A549 (cell line): ENCODE measurements at regions not wholly inside any gene's neighbourhood (a gene's known extent, or its start where the extent isn't known, plus 50 kb on each side); places are given as distances from the start of the nearest gene placed in this dataset.
"Not testable (repeated sequence)": the region's sequence is repeated elsewhere in the genome, so short reads cannot be mapped to it uniquely, and the experiment has no call there.

Experiments used
- ATAC-seq, 2 experiments: fragments of 200-7000 bp in 1 of 2; fragments of >200 bp in 1 of 2; cut with Nextera tagmentation in 1 of 2; cut with Tn5 transposase in 1 of 2; 3 replicates each; pipeline versions ENCODE4 v1.8.0 to v1.9.1; 2018 to 2020; ENCODE audit warnings: mild to moderate bottlenecking in 1 of 2, moderate library complexity in 1 of 2
- CTCF ChIA-PET: fragments of 300-600 bp; sonication (Branson Sonifier 250); formaldehyde crosslinking; extraction: SDS; loops from one replicate; lab custom pipeline; 2021; ENCODE audit warnings: antibody characterized with exemption, inconsistent platforms; lab: Yijun Ruan, JAX
- POLR2A ChIA-PET: fragments of 350-600 bp; formaldehyde crosslinking; extraction: SDS; loops from one replicate; lab custom pipeline; 2021; ENCODE audit warnings: antibody characterized with exemption, inconsistent platforms; lab: Yijun Ruan, JAX
- DNase-seq, 2 experiments: peaks; one replicate each; pipeline versions ENCODE4 v3.0.0 to v3.0.0-alpha.2; 2011 to 2016; ENCODE audit warnings: low read depth in 1 of 2, low spot score in 1 of 2
- FAIRE-seq: peaks from 2 replicates; lab custom pipeline; 2011; peaks lifted over from hg19 to GRCh38; lab: Jason Lieb, UNC
- H3K27ac ChIP-seq, 2 experiments: fragments of >200 bp; sonication (Bioruptor Twin); formaldehyde crosslinking; 3 replicates each; pipeline ENCODE4 v1.5.1; 2016 to 2017
- H3K4me1 ChIP-seq: fragments of >200 bp; sonication (Bioruptor Twin); formaldehyde crosslinking; 3 replicates; pipeline ENCODE4 v1.6.1; 2016
- H3K4me2 ChIP-seq: fragments of >200 bp; sonication (Bioruptor Twin); formaldehyde crosslinking; 3 replicates; pipeline ENCODE4 v1.6.1; 2016
- H3K4me3 ChIP-seq: fragments of >200 bp; sonication (Bioruptor Twin); formaldehyde crosslinking; 3 replicates; pipeline ENCODE4 v1.5.1; 2016
- H3K9me3 ChIP-seq: fragments of >200 bp; sonication (Bioruptor Twin); formaldehyde crosslinking; 3 replicates; pipeline ENCODE4 v1.6.1; 2016
- FOSL2 ChIP-seq, 2 experiments: fragments of 450-650 bp in 1 of 2; fragments of >200 bp in 1 of 2; sonication (Bioruptor Twin) in 1 of 2; formaldehyde crosslinking; IDR thresholded peaks; 2 replicates each; pipeline versions ENCODE4 v1.5.0 to v1.6.1; 2016 to 2020; ENCODE audit warnings: mild to moderate bottlenecking in 1 of 2, moderate library complexity in 1 of 2
- GATA3 ChIP-seq: IDR thresholded peaks from 2 replicates; pipeline ENCODE4 v1.6.1; 2012; ENCODE audit warnings: borderline replicate concordance
- HEYL ChIP-seq: fragments of 250-450 bp; sonication (Bioruptor Pico); IDR thresholded peaks from 2 replicates; pipeline ENCODE4 v1.8.0; 2021; ENCODE audit warnings: mild to moderate bottlenecking, moderate library complexity
- HOXB13 ChIP-seq: fragments of 250-450 bp; sonication (Bioruptor Pico); IDR thresholded peaks from 2 replicates; pipeline ENCODE4 v1.5.0; 2020; ENCODE audit warnings: low read depth, mild to moderate bottlenecking, moderate library complexity
- JUN ChIP-seq, 2 experiments: fragments of >200 bp; sonication (Bioruptor Twin); formaldehyde crosslinking; IDR thresholded peaks; 2 replicates in 1 of 2; 3 replicates in 1 of 2; pipeline ENCODE4 v1.6.1; 2016 to 2017
- JUNB ChIP-seq: fragments of >200 bp; sonication (Bioruptor Twin); formaldehyde crosslinking; IDR thresholded peaks from 2 replicates; pipeline ENCODE4 v1.6.1; 2016
- MYC ChIP-seq: IDR thresholded peaks from 2 replicates; pipeline ENCODE4 v1.6.1; 2012; ENCODE audit warnings: mild to moderate bottlenecking, inconsistent platforms, low read length, improper control_type of control experiment, borderline replicate concordance
- NFE2L2 ChIP-seq: fragments of 150-350 bp; conservative IDR thresholded peaks from 2 replicates; pipeline ENCODE4 v1.6.1; 2014; ENCODE audit warnings: low read length
- POLR2AphosphoS2 ChIP-seq: conservative IDR thresholded peaks from 2 replicates; pipeline ENCODE4 v1.6.1; 2012; ENCODE audit warnings: low read length, improper control_type of control experiment, inconsistent platforms
- SMC3 ChIP-seq: fragments of >200 bp; sonication (Bioruptor Twin); formaldehyde crosslinking; IDR thresholded peaks from 3 replicates; pipeline ENCODE4 v1.6.1; 2018; ENCODE audit warnings: inconsistent platforms
- TP53 ChIP-seq: fragments of 250-450 bp; sonication (Bioruptor Pico); IDR thresholded peaks from 2 replicates; pipeline ENCODE4 v1.5.0; 2021; ENCODE audit warnings: mild to moderate bottlenecking, moderate library complexity
- ZC3H11A ChIP-seq: fragments of 450-650 bp; IDR thresholded peaks from 2 replicates; pipeline ENCODE4 v1.6.1; 2014; ENCODE audit warnings: antibody characterized with exemption, mild to moderate bottlenecking
- ZSCAN20 ChIP-seq: fragments of 250-450 bp; sonication (Bioruptor Pico); IDR thresholded peaks from 2 replicates; pipeline ENCODE4 v1.8.0; 2022; ENCODE audit warnings: mild to moderate bottlenecking, moderate library complexity
- WGBS: methylation state at CpG from one replicate; pipeline ENCODE4 v1.1.6; 2017; ENCODE audit errors: missing lambda C conversion rate; 5-methylcytosine and 5-hydroxymethylcytosine counted together
- TF ChIP-seq, protein P1 (sequence below): fragments of 150-350 bp; IDR thresholded peaks from 2 replicates; pipeline ENCODE4 v1.6.1; 2014; ENCODE audit warnings: low read depth, mild to moderate bottlenecking, low read length
- TF ChIP-seq, protein P2 (sequence below): fragments of 450-650 bp; IDR thresholded peaks from 2 replicates; pipeline ENCODE4 v1.6.1; 2014; ENCODE audit warnings: antibody characterized with exemption
- TF ChIP-seq, protein P3 (sequence below): fragments of >200 bp; sonication (Bioruptor Twin); formaldehyde crosslinking; IDR thresholded peaks from 3 replicates; pipeline ENCODE4 v1.6.1; 2016
- TF ChIP-seq, protein P4 (sequence below): fragments of >200 bp; sonication (Bioruptor Twin); formaldehyde crosslinking; IDR thresholded peaks from 2 replicates; pipeline ENCODE4 v1.6.1; 2016

DNA sequence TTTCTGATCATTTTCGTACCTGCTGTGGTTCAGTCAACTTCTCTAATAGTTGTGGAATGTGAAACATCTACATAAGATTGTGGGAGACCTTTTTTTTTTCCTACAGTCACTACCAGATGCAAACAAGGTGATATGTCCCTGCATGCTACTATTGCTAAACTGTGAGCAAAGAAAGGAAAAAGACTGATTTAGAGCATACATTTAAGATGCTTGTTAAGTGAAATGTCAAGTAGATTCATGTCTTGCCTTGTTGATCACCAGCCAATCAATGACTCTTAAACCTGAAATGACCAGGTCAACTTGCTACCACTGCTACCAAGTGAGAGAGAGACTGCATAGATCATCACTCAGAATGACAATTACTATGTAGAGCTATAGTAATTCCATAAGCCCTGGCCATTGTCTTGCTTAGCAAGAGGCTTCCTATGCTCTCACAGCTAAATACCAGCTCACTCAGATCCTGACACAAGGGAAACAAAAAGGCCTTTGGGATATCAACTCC, 84.3 kb upstream of the SKAP2 start:
- ATAC-seq (no peak), FAIRE-seq (peak; percentile 36)
- no peak overlapping the region for H3K4me2 ChIP-seq
- no peak for TF ChIP-seq HOXB13
- TF ChIP-seq TP53: no peak
- TF ChIP-seq POLR2AphosphoS2: no peak
- TF ChIP-seq NFE2L2: no peak
- TF ChIP-seq, protein P1, sequence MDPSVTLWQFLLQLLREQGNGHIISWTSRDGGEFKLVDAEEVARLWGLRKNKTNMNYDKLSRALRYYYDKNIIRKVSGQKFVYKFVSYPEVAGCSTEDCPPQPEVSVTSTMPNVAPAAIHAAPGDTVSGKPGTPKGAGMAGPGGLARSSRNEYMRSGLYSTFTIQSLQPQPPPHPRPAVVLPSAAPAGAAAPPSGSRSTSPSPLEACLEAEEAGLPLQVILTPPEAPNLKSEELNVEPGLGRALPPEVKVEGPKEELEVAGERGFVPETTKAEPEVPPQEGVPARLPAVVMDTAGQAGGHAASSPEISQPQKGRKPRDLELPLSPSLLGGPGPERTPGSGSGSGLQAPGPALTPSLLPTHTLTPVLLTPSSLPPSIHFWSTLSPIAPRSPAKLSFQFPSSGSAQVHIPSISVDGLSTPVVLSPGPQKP: no peak
- TF ChIP-seq JUNB: no peak
- TF ChIP-seq, protein P2, sequence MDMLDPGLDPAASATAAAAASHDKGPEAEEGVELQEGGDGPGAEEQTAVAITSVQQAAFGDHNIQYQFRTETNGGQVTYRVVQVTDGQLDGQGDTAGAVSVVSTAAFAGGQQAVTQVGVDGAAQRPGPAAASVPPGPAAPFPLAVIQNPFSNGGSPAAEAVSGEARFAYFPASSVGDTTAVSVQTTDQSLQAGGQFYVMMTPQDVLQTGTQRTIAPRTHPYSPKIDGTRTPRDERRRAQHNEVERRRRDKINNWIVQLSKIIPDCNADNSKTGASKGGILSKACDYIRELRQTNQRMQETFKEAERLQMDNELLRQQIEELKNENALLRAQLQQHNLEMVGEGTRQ: no peak
- no peak for TF ChIP-seq MYC
- TF ChIP-seq, all 56 proteins: peak for 0
- no peak overlapping the region for H3K27ac ChIP-seq
- DNase-seq: no peak
- ChIA-PET CTCF (no interaction called here), POLR2A (no interaction called here)
- no peaks in the 10 kb centered on the region for H3K9me3 ChIP-seq
- peaks cover 10% of the 10 kb centered on the region; the same call in 2 of the 3 replicates for H3K4me1 ChIP-seq
- H3K4me3 ChIP-seq: no peak overlapping the region
- WGBS: 22% methylated on average over 1 of the region's 1 CpG

DNA sequence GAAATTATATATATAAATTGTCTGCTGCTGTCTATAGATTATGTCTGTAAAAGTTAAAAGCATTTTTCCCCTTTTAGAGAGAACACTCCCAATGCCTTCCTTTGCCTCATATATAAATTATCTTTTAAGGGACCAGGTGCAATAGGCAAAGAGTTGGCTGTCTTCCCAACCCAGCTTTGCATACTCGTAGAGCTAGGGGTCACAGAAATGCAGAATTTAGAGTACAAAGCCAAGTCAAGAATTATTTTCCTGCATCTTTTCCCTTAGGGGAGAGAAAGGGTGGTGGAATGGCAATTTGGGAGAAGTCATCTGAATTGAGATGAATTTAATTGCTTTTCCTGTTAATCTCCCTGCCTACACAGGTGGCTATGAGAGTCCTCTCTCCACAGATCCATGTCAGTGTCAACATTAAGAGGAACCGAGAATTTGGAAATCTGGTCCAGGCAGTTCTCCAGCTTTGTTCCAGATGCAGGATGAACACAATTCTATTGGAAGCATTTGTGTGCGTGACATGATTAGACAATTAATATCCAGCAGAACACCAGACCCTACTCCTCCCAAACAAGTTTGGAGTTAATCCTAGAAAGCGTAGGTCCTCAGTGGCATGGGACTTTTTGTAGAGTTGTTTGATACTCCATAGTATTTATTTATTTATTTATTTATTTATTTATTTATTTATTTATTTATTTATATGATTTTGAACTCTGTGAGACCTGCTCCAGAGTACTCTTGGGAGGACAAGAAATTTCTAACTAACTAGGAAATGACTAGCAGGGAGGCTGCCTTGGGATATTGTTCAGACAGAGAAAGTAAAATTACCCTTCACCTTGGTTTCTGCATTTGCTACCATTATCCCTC, 80.3 kb upstream of the SKAP2 start:
- peaks cover 10% of the 10 kb centered on the region; the same call in 2 of the 3 replicates for H3K4me1 ChIP-seq
- no peak overlapping the region for H3K27ac ChIP-seq
- ATAC-seq (no peak), DNase-seq (no peak), FAIRE-seq (no peak)
- H3K9me3 ChIP-seq: no peaks in the 10 kb centered on the region
- POLR2A ChIA-PET: no interaction called here
- no peak overlapping the region for H3K4me2 ChIP-seq
- TF ChIP-seq GATA3 (no peak), ZC3H11A (peak; percentile 91)
- WGBS: 61% methylated on average over 4 of the region's 4 CpGs
- CTCF ChIA-PET: no interaction called here
- no peak overlapping the region for H3K4me3 ChIP-seq

DNA sequence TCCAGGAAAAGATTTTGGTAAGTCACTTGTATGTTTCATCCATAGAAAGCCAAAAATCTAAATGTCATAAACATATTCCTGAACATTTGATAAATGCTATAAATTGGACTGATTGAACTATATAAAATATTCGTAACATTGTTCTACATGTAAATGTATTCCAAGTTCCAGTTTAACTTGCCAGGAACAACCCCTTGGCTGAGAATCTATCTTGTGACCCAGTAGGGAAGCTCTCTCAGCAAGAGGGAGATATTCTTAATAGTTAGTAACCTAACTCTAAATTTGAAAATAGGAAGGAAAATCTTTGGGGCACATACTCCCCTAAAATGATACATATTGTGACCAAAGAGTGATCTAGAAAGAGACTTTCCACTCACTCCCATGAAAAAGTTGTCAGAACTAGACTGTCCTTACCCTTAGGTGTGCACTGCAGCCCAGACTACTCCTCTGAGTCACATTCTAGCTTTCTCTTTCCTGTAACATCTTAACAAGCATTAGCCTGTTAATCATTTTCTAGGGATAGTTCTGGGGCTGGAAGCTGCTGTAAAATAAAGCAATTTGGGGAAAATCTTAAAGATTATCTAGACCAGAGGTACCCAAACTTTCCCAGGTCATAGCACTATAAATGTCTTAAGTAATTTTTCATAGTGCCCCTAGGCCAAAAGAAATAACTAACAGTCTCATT, 73.7 kb upstream of the SKAP2 start:
- POLR2A ChIA-PET: interaction anchor here (0.6 kb wide), 1 partner anchor 192 kb away, joined by 3 read pairs; the partner anchor contains the start of gene HOXA4
- FAIRE-seq: no peak
- CTCF ChIA-PET: interaction anchor here (0.7 to 1.1 kb wide), 2 partner anchors 46 to 85 kb away, joined by 3 read pairs; no protein-coding TSS in a partner anchor

DNA sequence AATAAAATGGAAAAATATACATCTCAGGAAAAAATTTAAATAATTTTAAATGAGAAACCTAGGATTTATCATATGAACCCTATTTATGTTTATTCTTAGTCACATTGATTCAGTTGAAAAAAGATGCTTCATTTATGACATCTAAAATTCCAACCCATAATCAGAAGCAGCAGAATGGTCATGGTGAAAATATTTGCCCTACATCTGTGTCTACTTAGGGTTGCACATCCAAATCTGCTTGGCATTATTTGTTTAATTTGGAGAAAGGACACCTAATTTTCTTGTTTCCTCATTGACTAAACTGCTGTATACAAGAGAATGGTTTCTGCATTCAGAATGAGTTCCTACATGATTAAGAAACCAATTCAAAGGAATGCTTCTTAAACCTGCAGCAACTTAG, 72.9 kb upstream of the SKAP2 start:
- Histone ChIP-seq H3K4me3 (no peak overlapping the region), H3K27ac (no peak overlapping the region)
- POLR2A ChIA-PET: no interaction called here
- DNase-seq: no peak
- ATAC-seq: no peak
- TF ChIP-seq, protein P3, sequence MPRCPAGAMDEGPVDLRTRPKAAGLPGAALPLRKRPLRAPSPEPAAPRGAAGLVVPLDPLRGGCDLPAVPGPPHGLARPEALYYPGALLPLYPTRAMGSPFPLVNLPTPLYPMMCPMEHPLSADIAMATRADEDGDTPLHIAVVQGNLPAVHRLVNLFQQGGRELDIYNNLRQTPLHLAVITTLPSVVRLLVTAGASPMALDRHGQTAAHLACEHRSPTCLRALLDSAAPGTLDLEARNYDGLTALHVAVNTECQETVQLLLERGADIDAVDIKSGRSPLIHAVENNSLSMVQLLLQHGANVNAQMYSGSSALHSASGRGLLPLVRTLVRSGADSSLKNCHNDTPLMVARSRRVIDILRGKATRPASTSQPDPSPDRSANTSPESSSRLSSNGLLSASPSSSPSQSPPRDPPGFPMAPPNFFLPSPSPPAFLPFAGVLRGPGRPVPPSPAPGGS: no peak
- no peak for TF ChIP-seq JUN (IDR thresholded peaks at IDR 0.05)
- no peak for TF ChIP-seq HEYL (CRISPR knock-in tag)
- TF ChIP-seq, protein P4, sequence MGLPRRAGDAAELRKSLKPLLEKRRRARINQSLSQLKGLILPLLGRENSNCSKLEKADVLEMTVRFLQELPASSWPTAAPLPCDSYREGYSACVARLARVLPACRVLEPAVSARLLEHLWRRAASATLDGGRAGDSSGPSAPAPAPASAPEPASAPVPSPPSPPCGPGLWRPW: no peak
- TF ChIP-seq, protein P1: no peak
- no peak for TF ChIP-seq MYC
- TF ChIP-seq SMC3: no peak
- TF ChIP-seq ZC3H11A: no peak
- no peak for TF ChIP-seq ZSCAN20 (CRISPR knock-in tag)
- TF ChIP-seq, all 56 proteins: peak for 0
- H3K4me2 ChIP-seq: peak overlapping the region; percentile 52
- no peaks in the 10 kb centered on the region for H3K9me3 ChIP-seq
- FAIRE-seq: no peak
- H3K4me1 ChIP-seq: peaks cover 18% of the 10 kb centered on the region
- CTCF ChIA-PET: no interaction called here

More for the DNA sequence above, 73.7 kb upstream of the SKAP2 start:
- TF ChIP-seq FOSL2 (IDR thresholded peaks at IDR 0.05) (no peak), FOSL2 (CRISPR knock-in tag; IDR thresholded peaks at IDR 0.05) (no peak), SMC3 (peak; percentile 3; the same call in 1 of the 3 replicates)
- H3K4me3 ChIP-seq: no peak overlapping the region
- DNase-seq (peak; percentile 48 to 53), ATAC-seq (peak; percentile 96 to 98)
- H3K4me1 ChIP-seq: peaks cover 18% of the 10 kb centered on the region
- no peaks in the 10 kb centered on the region for H3K9me3 ChIP-seq
- peak overlapping the region; percentile 16 to 29; a peak in 2 of 6 replicates for H3K27ac ChIP-seq
- peak overlapping the region; percentile 52 for H3K4me2 ChIP-seq
- 44% methylated on average over 1 of the region's 1 CpG for WGBS

DNA sequence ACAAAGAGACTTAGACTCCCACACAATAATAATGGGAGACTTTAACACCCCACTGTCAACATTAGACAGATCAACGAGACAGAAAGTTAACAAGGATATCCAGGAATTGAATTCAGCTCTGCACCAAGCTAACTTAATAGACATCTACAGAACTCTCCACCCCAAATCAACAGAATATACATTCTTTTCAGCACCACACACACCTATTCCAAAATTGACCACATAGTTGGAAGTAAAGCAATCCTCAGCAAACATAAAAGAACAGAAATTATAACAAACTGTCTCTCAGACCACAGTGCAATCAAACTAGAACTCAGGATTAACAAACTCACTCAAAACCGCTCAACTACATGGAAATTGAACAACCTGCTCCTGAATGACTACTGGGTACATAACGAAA, 68.2 kb upstream of the SKAP2 start:
- POLR2A ChIA-PET, H3K27ac ChIP-seq, H3K4me2 ChIP-seq, ATAC-seq, H3K9me3 ChIP-seq, FAIRE-seq, CTCF ChIA-PET, DNase-seq, H3K4me1 ChIP-seq, H3K4me3 ChIP-seq: not testable (repeated sequence)
- WGBS: 34% methylated on average over 3 of the region's 3 CpGs
